CD4-positive, alpha-beta memory T cell (primary cell): ENCODE measurements at regions not wholly inside any gene's neighbourhood (a gene's known extent, or its start where the extent isn't known, plus 50 kb on each side); places are given as distances from the start of the nearest gene placed in this dataset.
A peak's percentile ranks its signal among the peaks of the same experiment; 100 is the strongest.

Experiments used
- CTCF ChIA-PET: fragments of 350-600 bp; sonication (Branson Sonifier 250); formaldehyde crosslinking; loops from one replicate; lab custom pipeline; 2021; ENCODE audit warnings: inconsistent platforms; ENCODE audit not compliant: partially characterized antibody; lab: Charles Lee
- POLR2A ChIA-PET: fragments of 350-600 bp; sonication (Branson Sonifier 250); formaldehyde crosslinking; loops from one replicate; lab custom pipeline; 2021; ENCODE audit not compliant: partially characterized antibody; lab: Charles Lee
- DNase-seq, 5 donors: peaks; one replicate each; pipeline versions ENCODE4 v3.0.0 to v3.0.0-alpha.2; 2020 to 2022; ENCODE audit warnings: mixed read lengths in 1 of 5
- H3K27ac ChIP-seq: one replicate; pipeline ENCODE4 v1.7.0; 2013; ENCODE audit warnings: low read depth, low read length
- H3K27me3 ChIP-seq: 2 replicates; pipeline ENCODE4 v1.7.0; 2013; ENCODE audit warnings: mild to moderate bottlenecking, low read length, moderate library complexity; ENCODE audit not compliant: insufficient read depth
- H3K36me3 ChIP-seq: 2 replicates; pipeline ENCODE4 v1.7.0; 2013; ENCODE audit warnings: mild to moderate bottlenecking, low read length, moderate library complexity; ENCODE audit not compliant: insufficient read depth
- H3K4me1 ChIP-seq: 2 replicates; pipeline ENCODE4 v1.7.0; 2013; ENCODE audit warnings: mild to moderate bottlenecking, low read length, moderate library complexity; ENCODE audit not compliant: insufficient read depth
- H3K4me3 ChIP-seq, 2 donors: one replicate each; pipeline ENCODE4 v1.7.0; 2013; ENCODE audit warnings: low read length in 2 of 2, mild to moderate bottlenecking in 1 of 2
- H3K9me3 ChIP-seq, 2 donors: one replicate each; pipeline ENCODE4 v1.7.0; 2013; ENCODE audit warnings: low read length in 2 of 2, control low read depth in 1 of 2; ENCODE audit not compliant: control insufficient read depth in 1 of 2
- H3K27ac Mint-ChIP-seq, 7 donors: one replicate each; pipeline ENCODE4 v1.8.0; 2020 to 2021; ENCODE audit warnings: mixed read lengths in 7 of 7, mild to moderate bottlenecking in 6 of 7, inconsistent platforms in 3 of 7, moderate library complexity in 3 of 7
- H3K27me3 Mint-ChIP-seq, 2 donors: one replicate each; pipeline ENCODE4 v1.8.0; 2020 to 2021; ENCODE audit warnings: mixed read lengths in 2 of 2
- H3K36me3 Mint-ChIP-seq, 2 donors: one replicate each; pipeline ENCODE4 v1.8.0; 2020 to 2021; ENCODE audit warnings: mixed read lengths in 2 of 2, inconsistent platforms in 1 of 2, mild to moderate bottlenecking in 1 of 2
- H3K4me1 Mint-ChIP-seq, 4 donors: one replicate each; pipeline ENCODE4 v1.8.0; 2020 to 2021; ENCODE audit warnings: mixed read lengths in 4 of 4, mild to moderate bottlenecking in 1 of 4
- H3K4me3 Mint-ChIP-seq, 8 donors: one replicate each; pipeline ENCODE4 v1.8.0; 2020 to 2021; ENCODE audit warnings: mixed read lengths in 8 of 8, mild to moderate bottlenecking in 7 of 8, moderate library complexity in 6 of 8, inconsistent platforms in 3 of 8
- H3K9me3 Mint-ChIP-seq, 8 donors: one replicate each; pipeline ENCODE4 v1.8.0; 2020 to 2021; ENCODE audit warnings: mixed read lengths in 8 of 8, mild to moderate bottlenecking in 5 of 8, inconsistent platforms in 3 of 8, moderate library complexity in 1 of 8
- intact Hi-C: fragments of 100-400 bp; cut with micrococcal nuclease; formaldehyde crosslinking; loops from one replicate; pipeline ENCODE4 v1.15.1; 2023

DNA sequence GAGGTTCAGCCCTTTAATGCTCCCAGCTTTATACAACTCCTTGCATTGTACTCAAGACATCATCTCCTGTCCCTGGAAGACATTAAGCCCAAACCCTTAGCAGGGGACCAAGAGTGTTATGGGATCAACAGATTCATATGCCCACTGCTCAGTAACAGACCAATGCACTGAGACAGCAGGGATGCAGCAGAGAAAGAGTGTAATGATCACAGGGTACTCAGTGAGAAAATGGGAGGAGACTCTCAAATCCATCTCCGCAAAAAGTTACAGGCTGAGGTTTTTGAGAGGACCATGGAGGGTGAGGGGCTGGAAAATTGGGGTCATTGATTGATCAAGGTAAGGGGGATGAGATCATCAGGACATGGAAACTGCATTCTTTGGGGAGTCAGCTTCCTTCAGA is 96.2 kb downstream of the MATN1 start:
- intact Hi-C loops: no loop called here
- Mint-ChIP-seq H3K9me3 (peaks cover 6 to 42% (median 31%) of the 10 kb centered on the region in 8 donors), H3K4me3 (no peak overlapping the region), H3K27ac (no peak overlapping the region), H3K36me3 (no peaks in the 10 kb centered on the region), H3K4me1 (no peaks in the 10 kb centered on the region), H3K27me3 (peaks cover 23 to 36% of the 10 kb centered on the region in 2 donors)
- POLR2A ChIA-PET: no interaction called here
- H3K36me3 ChIP-seq: no peaks in the 10 kb centered on the region
- CTCF ChIA-PET: no interaction called here
- H3K4me3 ChIP-seq: no peak overlapping the region
- no peak overlapping the region for H3K27ac ChIP-seq
- H3K4me1 ChIP-seq: no peaks in the 10 kb centered on the region
- no peak for DNase-seq
- peaks cover 4% of the 10 kb centered on the region for H3K27me3 ChIP-seq
- H3K9me3 ChIP-seq: no peaks in the 10 kb centered on the region

DNA sequence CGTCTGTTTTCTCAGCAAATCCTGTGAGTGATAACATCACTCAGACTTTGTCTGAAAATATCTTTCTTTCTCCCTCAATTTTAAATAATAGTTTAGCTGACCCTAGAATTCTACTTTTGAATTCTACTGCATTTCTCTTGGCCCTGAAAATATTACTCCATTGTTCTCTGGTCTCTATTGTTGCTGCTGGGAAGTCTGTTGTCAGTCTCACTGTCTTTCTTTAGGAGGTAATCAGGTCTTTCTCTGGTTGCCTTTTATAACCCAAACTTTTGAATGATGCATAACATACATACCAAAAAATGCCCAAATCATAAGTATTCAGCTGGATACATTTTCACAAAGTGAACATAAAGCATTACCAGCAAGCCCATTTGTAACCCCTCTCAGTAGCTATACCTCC is 100.0 kb downstream of the MATN1 start:
- H3K27me3 Mint-ChIP-seq: peaks cover 23 to 31% of the 10 kb centered on the region in 2 donors
- H3K36me3 Mint-ChIP-seq: no peaks in the 10 kb centered on the region
- Histone ChIP-seq H3K27me3 (peaks cover 4% of the 10 kb centered on the region), H3K27ac (no peak overlapping the region), H3K9me3 (no peaks in the 10 kb centered on the region), H3K4me1 (no peaks in the 10 kb centered on the region), H3K4me3 (no peak overlapping the region), H3K36me3 (no peaks in the 10 kb centered on the region)
- ChIA-PET CTCF (no interaction called here), POLR2A (no interaction called here)
- no peak overlapping the region for H3K4me3 Mint-ChIP-seq
- H3K9me3 Mint-ChIP-seq: peaks cover 6 to 47% (median 33%) of the 10 kb centered on the region in 8 donors
- H3K4me1 Mint-ChIP-seq: peaks cover 0 to under 1% (median 0%) of the 10 kb centered on the region in 4 donors
- intact Hi-C loops: no loop called here
- no peak for DNase-seq
- H3K27ac Mint-ChIP-seq: no peak overlapping the region

DNA sequence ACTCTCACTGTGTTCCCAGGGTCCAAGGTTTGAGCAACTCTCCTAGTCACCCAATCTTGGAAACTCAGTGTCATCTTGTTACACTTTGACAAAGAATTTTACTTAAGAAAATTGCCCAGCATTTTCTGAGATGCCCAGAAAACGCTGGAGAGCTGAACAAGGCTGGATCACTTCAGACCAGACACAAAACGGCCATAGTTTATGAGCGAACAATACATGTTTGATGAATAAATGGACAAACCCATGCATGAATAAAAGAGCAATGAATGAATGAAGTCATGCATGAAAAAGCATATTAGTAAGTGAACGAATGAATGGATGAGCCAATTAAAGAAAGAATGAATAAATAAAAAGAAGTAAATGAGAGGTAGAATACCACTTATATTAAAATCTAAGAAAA is 103.8 kb downstream of the MATN1 start:
- no peaks in the 10 kb centered on the region for H3K27me3 ChIP-seq
- ChIA-PET POLR2A (no interaction called here), CTCF (interaction anchor here (0.6 kb wide), 1 partner anchor 661 kb away, joined by 3 read pairs; no protein-coding TSS in a partner anchor)
- no peak overlapping the region for H3K4me3 ChIP-seq
- Mint-ChIP-seq H3K4me3 (no peak overlapping the region), H3K27me3 (peaks cover 12 to 27% of the 10 kb centered on the region in 2 donors), H3K4me1 (peaks cover 0 to 1% (median 0%) of the 10 kb centered on the region in 4 donors), H3K9me3 (peaks cover 4 to 28% (median 17%) of the 10 kb centered on the region in 8 donors), H3K36me3 (no peaks in the 10 kb centered on the region), H3K27ac (no peak overlapping the region)
- no peak overlapping the region for H3K27ac ChIP-seq
- no peaks in the 10 kb centered on the region for H3K36me3 ChIP-seq
- H3K9me3 ChIP-seq: no peaks in the 10 kb centered on the region
- intact Hi-C loops: no loop called here
- no peaks in the 10 kb centered on the region for H3K4me1 ChIP-seq
- DNase-seq: no peak

DNA sequence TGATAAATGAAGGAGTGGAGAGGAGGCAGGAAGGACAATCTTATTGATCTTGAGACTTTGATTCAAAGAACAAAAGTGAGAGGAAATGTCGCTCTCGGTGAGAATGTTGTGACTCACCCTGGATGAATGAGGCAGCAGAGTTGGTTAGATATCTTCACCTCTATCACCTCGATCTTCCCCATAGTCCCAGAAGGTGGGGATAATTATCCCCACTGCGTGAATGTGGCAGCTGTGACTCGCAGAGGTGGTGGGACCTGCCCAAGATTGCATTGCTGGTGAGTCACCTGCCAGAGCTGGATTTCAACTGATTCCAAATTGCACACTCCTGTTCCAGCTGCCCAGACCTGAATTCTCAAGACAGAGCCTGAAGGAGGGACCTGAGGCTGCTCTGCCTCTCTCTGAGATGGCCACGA is 105.0 kb downstream of the MATN1 start:
- Histone ChIP-seq H3K4me3 (no peak overlapping the region), H3K27ac (no peak overlapping the region), H3K27me3 (no peaks in the 10 kb centered on the region), H3K9me3 (no peaks in the 10 kb centered on the region), H3K36me3 (no peaks in the 10 kb centered on the region), H3K4me1 (no peaks in the 10 kb centered on the region)
- no peak for DNase-seq
- ChIA-PET CTCF (no interaction called here), POLR2A (no interaction called here)
- intact Hi-C loops: no loop called here
- Mint-ChIP-seq H3K9me3 (peaks cover 4 to 15% (median 9%) of the 10 kb centered on the region in 8 donors), H3K4me3 (no peak overlapping the region), H3K4me1 (peaks cover 0 to 1% (median 0%) of the 10 kb centered on the region in 4 donors), H3K36me3 (no peaks in the 10 kb centered on the region), H3K27me3 (peaks cover 12 to 27% of the 10 kb centered on the region in 2 donors), H3K27ac (no peak overlapping the region)

DNA sequence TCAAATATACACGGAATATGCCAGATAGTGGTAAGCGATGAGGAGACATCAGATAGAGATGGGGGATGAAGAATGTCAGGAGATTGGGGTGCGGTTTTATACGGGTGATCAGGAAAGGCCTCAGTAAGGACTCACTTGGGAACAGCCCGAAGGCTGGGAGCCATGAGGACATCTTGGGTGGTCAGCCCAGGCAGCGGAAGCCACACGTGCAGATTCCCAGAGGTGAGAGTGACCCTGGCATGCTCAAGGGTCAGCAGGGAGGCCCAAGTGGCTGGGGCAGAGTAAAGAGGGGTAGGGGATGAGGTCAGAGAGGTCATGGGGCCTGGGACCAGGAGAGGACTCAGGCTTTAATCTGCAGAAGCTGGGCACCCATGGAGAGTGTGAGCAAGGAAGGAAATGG is 106.6 kb downstream of the MATN1 start:
- H3K4me1 ChIP-seq: no peaks in the 10 kb centered on the region
- H3K27ac Mint-ChIP-seq: peak overlapping the region in 1 of 7 donors; percentile 10
- H3K4me1 Mint-ChIP-seq: peaks cover 0 to 1% (median 0%) of the 10 kb centered on the region in 4 donors
- no peaks in the 10 kb centered on the region for H3K36me3 Mint-ChIP-seq
- ChIA-PET CTCF (no interaction called here), POLR2A (no interaction called here)
- no peaks in the 10 kb centered on the region for H3K27me3 ChIP-seq
- no peaks in the 10 kb centered on the region for H3K36me3 ChIP-seq
- no peak for DNase-seq
- intact Hi-C loops: no loop called here
- H3K27me3 Mint-ChIP-seq: peaks cover 12 to 23% of the 10 kb centered on the region in 2 donors
- no peak overlapping the region for H3K27ac ChIP-seq
- no peak overlapping the region for H3K4me3 ChIP-seq
- H3K9me3 Mint-ChIP-seq: peaks cover 0 to 4% (median 0%) of the 10 kb centered on the region in 8 donors
- H3K9me3 ChIP-seq: no peaks in the 10 kb centered on the region
- H3K4me3 Mint-ChIP-seq: no peak overlapping the region

DNA sequence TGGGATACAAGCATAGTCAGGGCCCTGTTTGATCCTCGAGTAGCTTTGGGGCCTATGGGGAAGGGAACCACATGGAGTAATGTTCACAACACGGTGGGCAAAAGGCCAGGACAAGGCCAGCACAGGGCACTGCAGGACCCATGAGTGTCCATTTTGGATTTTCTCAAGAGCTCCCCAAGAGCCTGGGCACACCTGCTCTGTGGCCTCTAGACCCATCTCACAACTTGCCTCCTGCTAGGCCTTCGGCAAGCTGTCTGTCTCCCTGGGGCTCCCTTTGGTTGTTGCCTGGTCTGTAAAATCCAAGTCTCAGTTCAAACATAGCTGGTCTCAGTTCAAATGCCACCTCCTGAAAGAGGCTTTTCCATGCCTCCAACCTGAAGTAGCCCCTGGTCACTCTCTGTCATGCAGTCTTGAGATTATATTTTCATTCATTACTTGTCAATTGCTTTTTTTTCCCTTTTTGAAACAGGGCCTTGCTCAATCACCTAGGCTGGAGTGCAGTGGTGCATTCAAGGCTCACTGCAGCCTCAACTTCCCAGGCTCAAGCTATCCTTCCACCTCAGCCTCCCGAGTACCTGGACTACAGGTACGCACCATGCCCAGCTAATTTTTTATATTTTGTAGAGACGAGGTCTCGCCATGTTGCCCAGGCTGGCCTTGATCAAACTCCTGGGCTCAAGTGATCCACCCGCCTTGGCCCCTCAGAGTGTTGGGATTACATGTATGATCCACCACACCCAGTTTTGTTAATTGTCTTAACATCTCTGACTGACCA is 107.4 kb downstream of the MATN1 start:
- ChIA-PET CTCF (no interaction called here), POLR2A (no interaction called here)
- DNase-seq: no peak
- H3K9me3 Mint-ChIP-seq: peaks cover 0 to 3% (median 0%) of the 10 kb centered on the region in 8 donors
- H3K4me1 Mint-ChIP-seq: peaks cover 0 to 1% (median 0%) of the 10 kb centered on the region in 4 donors
- no peak overlapping the region for H3K27ac Mint-ChIP-seq
- no peaks in the 10 kb centered on the region for H3K36me3 Mint-ChIP-seq
- H3K36me3 ChIP-seq: no peaks in the 10 kb centered on the region
- intact Hi-C loops: no loop called here
- H3K27me3 Mint-ChIP-seq: peaks cover 9 to 23% of the 10 kb centered on the region in 2 donors
- no peaks in the 10 kb centered on the region for H3K9me3 ChIP-seq
- H3K27me3 ChIP-seq: no peaks in the 10 kb centered on the region
- no peak overlapping the region for H3K27ac ChIP-seq
- no peak overlapping the region for H3K4me3 Mint-ChIP-seq
- no peaks in the 10 kb centered on the region for H3K4me1 ChIP-seq
- H3K4me3 ChIP-seq: no peak overlapping the region

DNA sequence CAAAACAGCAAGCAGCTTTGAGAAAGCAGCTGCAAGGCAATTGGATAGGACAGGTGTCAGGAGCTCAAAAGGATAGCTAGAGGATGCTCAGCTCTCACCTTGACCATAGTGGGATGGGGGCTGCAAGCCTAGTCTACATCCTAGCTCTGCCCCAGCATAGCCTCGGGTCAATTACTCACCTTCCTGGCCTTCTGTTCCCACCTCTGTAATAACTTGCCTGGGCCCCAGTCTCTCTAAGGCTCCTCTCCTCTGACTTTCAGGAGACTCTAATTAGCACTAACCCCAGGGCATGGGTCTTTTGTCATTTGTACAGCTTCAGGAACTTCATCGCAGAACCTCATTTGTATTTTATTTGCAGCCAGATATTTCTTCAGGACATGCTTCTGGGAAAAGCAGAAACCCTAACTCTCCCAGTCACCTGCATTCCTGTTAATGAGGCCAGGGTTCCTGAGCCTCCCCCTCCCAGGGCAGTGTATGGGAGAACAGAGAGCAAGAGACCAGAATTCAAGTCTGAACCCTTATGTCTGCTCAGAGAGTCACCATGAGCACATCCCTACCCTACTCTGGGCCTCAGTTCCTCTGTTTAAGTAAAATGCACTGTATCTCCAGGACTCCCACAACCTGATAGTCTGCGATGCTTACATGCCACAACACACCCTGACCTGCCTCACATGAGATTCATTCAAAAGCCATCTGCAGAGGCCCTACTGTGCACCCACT is 108.1 kb downstream of the MATN1 start:
- Mint-ChIP-seq H3K36me3 (no peaks in the 10 kb centered on the region), H3K27me3 (peaks cover 8 to 25% of the 10 kb centered on the region in 2 donors), H3K9me3 (peaks cover 0 to 3% (median 0%) of the 10 kb centered on the region in 8 donors), H3K27ac (no peak overlapping the region), H3K4me3 (no peak overlapping the region), H3K4me1 (peaks cover 0 to 1% (median 0%) of the 10 kb centered on the region in 4 donors)
- H3K9me3 ChIP-seq: no peaks in the 10 kb centered on the region
- POLR2A ChIA-PET: no interaction called here
- CTCF ChIA-PET: no interaction called here
- no peak overlapping the region for H3K27ac ChIP-seq
- no peaks in the 10 kb centered on the region for H3K4me1 ChIP-seq
- DNase-seq: no peak
- no peak overlapping the region for H3K4me3 ChIP-seq
- no peaks in the 10 kb centered on the region for H3K27me3 ChIP-seq
- no peaks in the 10 kb centered on the region for H3K36me3 ChIP-seq
- intact Hi-C loops: no loop called here
